ENCODE measurements at regions not wholly inside any gene's neighbourhood (a gene's known extent, or its start where the extent isn't known, plus 50 kb on each side); places are given as distances from the start of the nearest gene placed in this dataset.

DNA sequence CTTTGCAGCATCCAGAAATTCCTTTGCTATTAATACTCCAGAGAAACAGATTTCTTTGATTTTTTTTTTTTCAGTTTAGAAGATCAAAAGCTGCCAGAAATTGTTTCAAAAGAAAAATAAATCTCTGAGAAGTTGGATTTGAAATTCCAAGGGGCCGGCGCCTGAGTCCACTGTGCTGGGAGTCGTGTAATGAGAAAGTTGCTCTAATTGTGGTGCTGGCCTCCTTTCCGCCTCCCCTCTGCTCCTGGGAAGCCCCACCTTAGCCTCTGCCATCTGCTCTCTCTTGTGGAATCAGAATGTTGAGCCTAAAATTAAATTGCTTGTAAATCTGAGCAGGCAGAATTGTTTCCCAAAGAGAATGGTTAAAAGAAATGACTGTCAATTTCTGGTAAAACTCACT is 93.3 kb downstream of the EMX2 start:
- no peak for DNase-seq (ENCODE audit: low spot score)
- H3K27ac ChIP-seq = no peak overlapping the region
- no peak for TF ChIP-seq CTCF (IDR thresholded peaks at IDR 0.05)
- H3K4me3 ChIP-seq = no peak overlapping the region

GRCh38 chr10:117638200-117638599 is 95.7 kb downstream of the EMX2 start:
- H3K4me3 ChIP-seq = no peak overlapping the region
- H3K27ac ChIP-seq = no peak overlapping the region
- no peak for DNase-seq (ENCODE audit: low spot score)
- TF ChIP-seq CTCF (IDR thresholded peaks at IDR 0.05) = no peak

DNA sequence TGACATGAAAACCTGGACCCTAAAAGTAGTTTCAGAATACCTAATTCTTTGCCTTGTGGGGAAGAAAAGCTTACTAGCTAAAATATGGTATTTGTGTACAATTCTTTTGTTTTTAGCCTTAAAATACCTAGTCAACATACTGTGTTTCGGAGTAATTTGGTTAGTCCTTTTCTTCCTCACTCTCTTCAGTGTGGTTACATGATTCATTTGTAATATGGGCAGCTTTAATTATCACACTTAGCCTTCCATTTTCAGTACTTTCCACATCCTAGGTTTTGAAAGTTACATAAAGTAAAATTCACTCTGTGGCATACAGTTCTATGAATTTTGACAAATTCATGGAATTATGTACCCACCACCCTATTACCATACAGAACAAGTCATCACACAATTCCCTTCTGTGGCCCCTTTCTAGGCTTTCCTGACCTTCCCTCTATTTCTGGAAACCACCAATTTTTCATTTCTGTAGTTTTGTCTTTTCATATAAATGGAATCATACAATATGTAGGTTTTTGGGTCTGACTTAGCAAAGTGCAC is 96.2 kb downstream of the EMX2 start:
- Histone ChIP-seq H3K27ac (no peak overlapping the region), H3K4me3 (no peak overlapping the region)
- TF ChIP-seq CTCF (IDR thresholded peaks at IDR 0.05) = no peak
- DNase-seq (ENCODE audit: low spot score) = no peak

DNA sequence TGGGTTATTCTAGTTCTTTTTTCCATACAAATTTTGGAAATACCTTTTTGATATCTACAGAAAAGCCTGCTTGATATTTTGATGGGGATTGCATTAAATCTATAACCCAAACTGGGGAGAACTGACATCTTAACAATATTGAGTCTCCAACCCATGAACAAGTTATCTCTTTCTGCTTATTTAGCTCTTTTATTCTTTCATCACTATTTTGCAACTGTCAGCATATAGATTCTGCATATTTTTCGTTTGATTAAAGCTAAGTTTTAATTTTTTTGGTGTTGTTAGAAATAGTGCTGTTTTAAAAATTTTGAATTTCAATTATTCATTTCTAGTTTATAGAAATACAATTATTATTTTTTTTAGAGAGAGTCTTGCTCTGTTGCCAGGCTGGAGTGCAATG is 97.9 kb downstream of the EMX2 start:
- no peak for DNase-seq (ENCODE audit: low spot score)
- Histone ChIP-seq H3K27ac (no peak overlapping the region), H3K4me3 (no peak overlapping the region)
- TF ChIP-seq CTCF (IDR thresholded peaks at IDR 0.05) = no peak

- H3K27ac ChIP-seq = no peak overlapping the region
- no peak for TF ChIP-seq CTCF (IDR thresholded peaks at IDR 0.05)
- no peak overlapping the region for H3K4me3 ChIP-seq
- DNase-seq (ENCODE audit: low spot score) = no peak
Observed at GRCh38 chr10:117646718-117647117, 104.2 kb downstream of the EMX2 start.

DNA sequence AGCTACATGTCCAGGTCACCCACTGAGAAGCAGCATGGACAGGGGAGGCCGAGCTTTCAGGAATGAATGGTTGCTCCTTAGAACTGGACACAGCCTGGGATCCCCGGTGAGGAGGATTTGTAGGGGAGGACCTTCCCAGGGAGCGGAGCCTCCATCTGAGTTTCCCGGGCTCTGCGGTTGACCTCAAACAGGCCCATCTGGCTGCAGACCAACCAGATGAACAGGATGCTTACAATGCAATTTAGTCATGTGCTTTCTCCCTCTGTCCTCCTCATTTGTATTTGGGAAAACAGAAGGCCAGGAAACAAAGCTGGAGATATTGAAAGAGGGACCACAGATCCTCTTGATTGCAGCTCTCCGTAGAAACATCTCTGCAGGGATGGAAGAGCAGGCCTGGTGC is 104.8 kb downstream of the EMX2 start:
- no peak for TF ChIP-seq CTCF (IDR thresholded peaks at IDR 0.05)
- DNase-seq (ENCODE audit: low spot score) = no peak

DNA sequence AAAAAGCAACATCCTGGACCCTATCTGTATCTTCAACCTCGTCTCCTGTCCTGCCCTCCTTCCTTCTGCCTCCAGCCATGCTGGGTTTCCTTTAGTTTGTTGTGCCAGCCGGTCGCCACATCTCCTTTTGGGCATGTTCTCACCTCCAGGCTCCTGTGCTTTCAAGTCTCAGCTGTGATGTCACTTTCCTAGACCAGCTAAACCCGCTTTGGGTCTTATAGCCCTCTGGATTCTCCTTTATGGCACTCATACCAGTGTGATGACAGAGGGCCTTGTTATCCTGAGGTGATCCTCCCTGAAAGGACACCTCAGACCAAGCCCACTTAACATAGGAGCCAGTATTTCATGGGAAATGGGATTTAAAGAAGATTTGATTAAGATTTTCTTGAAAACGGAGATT is 108.6 kb downstream of the EMX2 start:
- TF ChIP-seq CTCF (IDR thresholded peaks at IDR 0.05) = no peak
- no peak for DNase-seq (ENCODE audit: low spot score)
- H3K4me3 ChIP-seq = no peak overlapping the region
- H3K27ac ChIP-seq = no peak overlapping the region

More for the DNA sequence above, 104.8 kb downstream of the EMX2 start:
- Histone ChIP-seq H3K27ac (no peak overlapping the region), H3K4me3 (no peak overlapping the region)

All from coronary artery (tissue), 2 donors.